OCI-M1 (cell line): ENCODE measurements at regions not wholly inside any gene's neighbourhood (a gene's known extent, or its start where the extent isn't known, plus 50 kb on each side); places are given as distances from the start of the nearest gene placed in this dataset.

Source experiments
- DNase-seq: peaks from one replicate; lab custom pipeline; 2025; lab: John Stamatoyannopoulos, UW

DNA sequence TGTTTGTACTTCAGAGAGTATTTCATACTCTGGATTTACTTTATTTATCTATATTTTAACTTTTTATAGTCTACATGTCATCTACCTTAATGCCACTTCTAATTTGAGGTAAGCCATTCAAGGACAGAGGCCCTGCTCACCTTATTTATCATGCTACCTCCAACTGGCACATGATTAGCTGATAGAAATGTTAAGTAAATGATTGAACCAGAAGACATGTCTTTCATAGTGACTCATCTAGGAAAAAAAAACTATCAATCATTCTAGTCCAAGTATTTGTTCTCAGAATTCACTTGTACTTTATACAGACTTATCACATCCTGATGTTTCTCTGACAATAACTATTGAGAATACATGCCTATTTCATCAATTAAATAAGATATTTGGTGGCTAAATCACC is 856.3 kb downstream of the XPNPEP1 start:
- DNase-seq: no peak

DNA sequence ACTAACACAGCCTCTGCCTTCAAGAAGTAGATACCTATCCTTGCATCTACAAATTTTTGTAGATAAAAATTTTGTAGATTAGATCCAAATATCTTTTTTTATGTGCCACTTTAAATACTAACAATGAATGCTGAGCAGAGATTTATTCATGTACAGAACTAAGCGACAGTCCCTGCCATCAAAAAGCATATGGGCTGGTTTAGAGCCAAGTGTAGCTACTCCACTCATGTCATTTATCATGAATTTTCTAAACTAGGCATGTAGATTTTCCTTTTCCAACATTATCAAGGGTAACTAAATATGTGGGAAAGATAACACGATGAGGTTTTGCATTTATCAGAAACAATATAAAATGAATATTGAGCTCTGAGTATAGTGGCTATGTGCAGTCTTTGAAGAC is 857.5 kb downstream of the XPNPEP1 start:
- DNase-seq: no peak

DNA sequence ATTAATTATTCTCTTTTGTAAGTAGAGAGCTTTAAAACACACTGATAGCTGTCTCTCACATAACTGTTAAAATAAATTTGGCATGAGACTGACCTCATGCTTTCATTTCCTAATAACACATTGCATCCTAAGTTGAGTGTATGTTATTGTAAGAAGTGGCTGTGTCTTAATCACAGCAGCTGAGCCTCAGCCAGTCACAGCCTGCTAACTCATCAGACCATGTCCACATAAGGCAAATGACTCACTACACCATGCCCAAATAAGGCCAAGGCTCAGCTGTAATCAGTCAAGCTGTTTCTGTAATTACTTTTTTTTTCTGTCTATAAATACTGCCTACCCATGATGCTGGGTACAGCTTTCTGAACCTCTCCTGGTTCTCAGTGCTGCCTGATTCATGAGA is 860.9 kb downstream of the XPNPEP1 start:
- peak; percentile 16 for DNase-seq

DNA sequence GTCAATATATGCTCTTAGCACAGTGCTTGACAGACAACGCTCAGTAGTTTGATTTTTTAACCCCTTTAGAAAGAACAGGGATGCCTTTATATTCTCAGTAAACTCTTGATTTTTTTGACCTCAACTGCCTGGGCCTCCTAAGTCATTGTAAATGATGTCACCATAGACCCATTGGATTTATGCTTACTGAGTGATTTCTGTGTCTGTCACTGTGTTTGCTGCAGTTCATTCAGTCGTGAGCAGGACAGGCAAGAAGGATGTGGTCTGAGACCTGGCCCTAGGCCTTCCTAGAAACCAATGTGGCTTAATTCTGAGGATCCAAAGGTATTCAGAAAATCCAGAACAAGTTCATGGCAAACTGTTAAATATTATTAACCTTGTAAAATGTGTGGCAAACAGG is 868.1 kb downstream of the XPNPEP1 start:
- no peak for DNase-seq

DNA sequence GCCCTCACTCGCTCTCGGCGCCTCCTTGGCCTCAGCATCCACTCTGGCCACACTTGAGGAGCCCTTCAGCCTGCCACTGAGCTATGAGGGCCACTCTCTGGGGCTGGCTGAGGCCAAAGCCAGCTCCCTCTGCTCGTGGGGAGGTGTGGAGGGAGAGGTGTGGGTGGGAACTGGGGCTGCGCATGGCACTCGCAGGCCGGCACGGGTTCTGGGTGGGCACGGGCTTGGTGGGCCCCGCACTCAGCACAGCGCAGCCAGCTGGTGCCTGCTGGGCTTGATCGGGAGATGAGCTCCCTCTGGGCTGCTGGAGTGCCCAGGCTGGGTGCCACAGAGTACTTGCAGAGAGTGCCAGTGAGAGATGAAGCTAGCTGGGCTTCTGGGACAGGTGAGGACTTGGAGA is 875.5 kb downstream of the XPNPEP1 start:
- DNase-seq: no peak

DNA sequence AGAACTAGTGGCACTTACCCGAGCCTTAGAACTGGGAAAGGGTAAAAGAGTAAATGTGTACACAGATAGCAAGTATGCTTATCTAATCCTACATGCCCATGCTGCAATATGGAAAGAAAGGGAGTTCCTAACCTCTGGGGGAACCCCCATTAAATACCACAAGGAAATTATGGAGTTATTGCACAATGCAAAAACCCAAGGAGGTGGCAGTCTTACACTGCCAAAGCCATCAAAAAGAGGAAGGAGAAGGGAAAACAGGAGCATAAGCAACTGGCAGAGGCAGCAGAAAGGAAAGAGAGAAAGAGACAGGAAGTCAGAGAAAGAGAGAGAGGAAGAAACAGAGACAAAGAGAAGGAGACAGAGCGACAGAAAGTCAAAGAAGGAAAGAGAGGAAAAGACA is 876.9 kb downstream of the XPNPEP1 start:
- DNase-seq: peak; percentile 25

DNA sequence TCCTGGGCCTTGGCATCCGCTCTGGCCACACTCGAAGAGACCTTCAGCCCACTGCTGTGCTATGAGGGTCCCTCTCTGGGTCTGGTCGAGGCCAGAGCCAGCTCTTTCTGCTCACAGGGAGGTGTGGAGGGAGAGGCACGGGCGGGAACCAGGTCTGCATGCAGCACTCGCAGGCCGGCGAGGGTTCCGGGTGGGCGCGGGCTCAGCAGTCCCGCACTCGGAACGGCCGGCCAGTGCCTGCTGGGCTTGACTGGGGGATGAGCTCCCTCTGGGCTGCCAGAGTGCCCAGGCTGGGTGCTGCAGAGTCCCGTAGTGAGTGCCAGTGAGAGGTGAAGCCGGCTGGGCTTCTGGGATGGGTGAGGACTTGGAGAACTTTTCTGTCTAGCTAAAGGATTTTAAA is 882.7 kb downstream of the XPNPEP1 start:
- no peak for DNase-seq

DNA sequence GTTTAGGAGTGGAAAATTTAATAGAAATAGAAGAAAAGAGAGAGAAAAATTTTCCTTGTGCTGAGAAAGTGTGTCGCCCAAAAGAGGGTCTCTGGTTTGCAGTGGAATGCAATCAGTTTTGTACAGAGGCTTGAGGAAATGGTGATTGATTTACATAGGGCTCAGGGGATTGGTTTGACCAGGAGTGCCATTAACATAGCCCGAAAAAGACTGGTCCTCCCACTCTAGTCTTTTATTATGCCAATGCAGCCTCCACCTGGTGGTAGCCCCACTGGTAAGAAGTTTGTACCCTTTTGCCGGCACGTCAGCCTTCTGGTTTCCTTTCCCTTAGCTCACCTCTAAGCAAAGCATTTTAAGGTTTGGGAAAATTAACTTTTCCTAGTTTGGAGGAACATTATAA is 885.3 kb downstream of the XPNPEP1 start:
- DNase-seq: no peak

DNA sequence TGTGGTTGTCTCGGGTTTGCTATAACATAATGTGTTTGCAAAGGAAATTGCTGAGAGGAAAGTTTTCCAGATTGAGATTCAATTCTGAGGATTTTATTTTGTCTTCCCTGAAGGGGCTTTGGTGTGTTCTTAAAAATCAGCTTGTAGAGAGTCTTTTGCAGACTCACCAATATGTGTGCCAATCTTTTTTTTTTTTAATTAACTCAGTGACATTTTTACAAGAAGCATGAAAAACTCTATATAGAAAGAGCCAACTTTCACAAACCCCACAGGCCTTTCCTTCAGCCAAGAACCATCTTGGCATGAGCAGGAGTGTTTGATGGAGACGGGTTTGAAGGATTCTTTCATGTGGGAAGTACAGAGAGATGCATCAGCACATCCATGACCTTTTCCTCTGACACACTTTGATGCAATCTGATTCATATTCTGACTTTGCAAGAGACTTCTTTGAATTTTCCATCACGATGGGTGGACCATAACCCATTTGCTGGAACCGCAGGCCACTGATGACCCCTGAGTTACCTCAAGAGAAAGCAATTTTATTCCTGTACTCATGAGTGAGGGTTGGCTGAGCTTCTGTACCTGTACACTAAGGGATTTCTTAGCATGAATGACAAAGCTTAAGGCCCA is 892.6 kb downstream of the XPNPEP1 start:
- DNase-seq: no peak

DNA sequence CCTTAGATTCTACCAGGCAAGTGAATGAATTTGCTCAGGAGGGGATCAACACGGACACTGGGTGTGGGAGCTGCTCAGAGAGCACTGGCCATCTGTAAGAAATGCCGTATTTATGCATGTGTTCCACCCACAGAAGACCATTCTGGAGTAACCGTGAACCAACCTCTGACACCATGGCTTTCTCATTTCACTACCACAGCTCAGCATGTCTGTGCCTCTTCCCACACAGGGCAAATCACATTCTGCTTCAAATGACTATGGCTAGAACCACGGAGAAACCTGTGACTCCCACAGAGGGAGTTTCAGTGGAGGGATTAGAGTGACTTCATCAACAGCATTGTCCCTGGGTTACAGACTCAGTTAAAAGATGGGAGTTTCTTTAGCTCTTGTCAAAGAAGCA is 893.4 kb downstream of the XPNPEP1 start:
- DNase-seq: no peak

DNA sequence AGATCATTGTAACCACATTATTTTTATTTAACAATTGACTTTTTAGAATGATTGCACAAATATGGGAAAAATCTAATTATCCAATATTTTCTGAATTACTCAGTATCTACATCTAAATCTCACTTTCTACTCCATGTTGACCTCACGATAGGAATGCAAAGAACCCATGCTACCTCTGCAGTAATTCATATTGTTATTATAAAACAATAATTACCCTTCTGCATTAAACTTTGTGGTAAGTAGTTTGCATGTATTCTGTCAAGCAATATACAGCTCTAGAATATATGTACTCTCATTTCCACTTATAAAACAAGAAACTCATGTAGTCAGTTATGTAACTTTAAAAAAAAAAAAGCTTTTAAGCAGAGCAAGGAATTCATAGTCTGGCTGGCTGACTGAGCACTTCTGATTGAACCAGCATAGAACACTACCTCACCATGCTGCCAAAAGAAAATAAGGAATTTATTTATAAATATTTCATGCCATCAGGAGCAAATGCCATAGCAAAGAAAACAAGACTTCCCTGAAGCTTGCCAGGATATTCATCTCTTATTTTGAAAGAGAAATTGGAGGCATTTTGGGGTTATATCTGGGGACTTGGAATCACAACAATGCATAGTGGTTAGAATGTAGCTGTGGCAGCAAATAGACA is 895.7 kb downstream of the XPNPEP1 start:
- no peak for DNase-seq

DNA sequence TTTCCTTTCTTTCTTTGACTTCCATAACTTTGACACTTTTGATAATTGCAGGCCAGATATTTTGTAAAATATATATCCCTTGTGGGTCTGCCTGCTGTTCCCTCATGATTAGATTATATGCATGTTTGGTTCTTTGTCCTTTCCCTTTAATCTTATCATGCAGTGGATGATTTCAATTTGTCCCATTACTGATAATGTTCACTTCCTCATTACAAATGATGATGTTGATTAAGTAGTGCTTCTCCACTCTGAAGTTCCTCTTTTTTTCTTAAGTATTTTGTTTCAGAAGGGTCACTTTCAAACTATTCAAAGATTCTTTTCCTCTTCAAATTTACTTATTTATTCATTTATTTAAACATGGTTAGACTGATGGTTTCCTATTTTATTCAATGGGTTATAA is 898.1 kb downstream of the XPNPEP1 start:
- peak; percentile 59 for DNase-seq

DNA sequence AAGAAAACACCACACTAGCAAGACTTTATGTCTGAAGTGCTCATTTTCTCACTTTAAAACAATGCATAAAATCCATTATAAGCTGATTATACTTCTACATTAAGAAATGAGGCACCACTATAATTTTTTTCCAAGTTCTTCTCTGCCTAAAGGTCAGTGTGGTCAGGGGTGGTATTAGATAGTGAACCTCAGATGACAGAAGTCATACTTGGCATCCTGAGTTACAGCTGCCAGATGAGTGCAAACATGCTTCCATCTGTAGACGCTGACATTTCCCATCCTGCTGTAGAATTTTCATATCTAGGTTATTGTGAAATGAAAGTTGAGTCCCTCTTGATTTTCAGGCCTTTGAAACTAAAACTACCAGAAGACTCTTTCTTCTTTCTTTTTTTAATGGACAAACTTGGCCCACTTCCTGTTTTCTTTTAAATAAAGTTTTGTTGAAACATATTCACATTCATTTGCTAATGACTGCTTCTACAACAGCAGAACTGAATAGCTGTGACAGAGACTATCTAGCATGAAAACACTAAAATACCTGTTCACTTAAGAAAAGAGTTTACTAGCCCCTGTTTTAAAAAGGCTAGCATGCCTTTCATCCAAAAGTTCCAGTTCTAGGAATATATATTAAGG is 900.8 kb downstream of the XPNPEP1 start:
- peak; percentile 24 for DNase-seq

DNA sequence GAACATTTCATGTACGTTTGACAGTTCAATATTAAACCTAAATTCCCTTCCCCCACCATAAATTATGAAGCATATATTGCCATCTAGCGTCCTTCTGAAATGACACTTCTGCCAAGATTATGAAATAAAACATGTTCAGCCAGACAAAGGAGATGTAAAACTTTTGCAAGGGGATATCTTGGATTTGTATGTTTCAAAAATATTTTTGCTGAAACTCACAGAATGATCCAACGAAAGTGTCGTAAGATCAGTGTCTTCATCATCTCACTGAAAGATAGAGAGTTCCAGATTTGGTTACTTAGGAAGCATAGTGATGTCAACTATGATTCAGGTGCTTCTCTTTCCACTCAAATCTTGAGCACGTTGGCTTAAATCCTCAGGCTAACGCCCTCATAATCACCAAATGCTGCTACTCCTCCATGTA is 904.3 kb downstream of the XPNPEP1 start:
- peak; percentile 72 for DNase-seq

DNA sequence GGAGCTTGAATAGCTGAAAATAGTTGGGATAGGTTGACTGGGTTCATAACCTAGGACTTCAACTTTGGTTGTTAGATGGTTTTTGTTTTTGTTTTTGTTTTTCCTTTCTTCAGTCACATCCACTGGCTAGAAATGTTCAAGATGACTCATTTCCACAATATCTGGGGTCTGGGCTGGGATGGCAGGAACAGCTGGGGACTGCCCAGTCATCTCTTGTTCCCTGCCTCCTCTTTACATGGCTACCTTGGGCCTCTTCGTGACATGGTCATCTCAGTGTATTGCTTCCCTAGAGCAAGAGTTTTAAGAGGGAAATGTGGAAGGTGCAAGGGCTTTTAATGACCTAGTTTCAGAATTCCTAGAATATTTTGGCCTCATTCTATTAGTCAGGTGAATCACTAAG is 915.8 kb downstream of the XPNPEP1 start:
- no peak for DNase-seq

DNA sequence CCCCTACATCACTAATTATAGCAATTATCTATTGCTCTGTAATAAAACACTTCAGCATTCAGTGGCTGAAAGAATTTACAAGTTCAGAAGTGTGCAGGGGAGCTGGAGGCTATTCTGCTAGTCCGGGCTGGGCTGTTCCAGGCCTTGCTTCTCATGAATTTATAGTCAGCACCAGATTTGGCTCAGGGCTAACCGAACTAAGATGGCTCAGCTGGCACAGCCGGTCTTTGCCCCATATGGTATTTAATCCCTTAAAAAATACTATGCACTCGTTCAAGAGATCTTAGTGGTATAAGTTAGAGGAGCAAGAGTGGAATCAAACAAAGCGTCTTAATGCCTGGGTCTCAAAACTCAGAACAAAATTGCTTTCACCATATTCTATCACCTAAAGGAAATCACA is 932.9 kb downstream of the XPNPEP1 start:
- DNase-seq: no peak

DNA sequence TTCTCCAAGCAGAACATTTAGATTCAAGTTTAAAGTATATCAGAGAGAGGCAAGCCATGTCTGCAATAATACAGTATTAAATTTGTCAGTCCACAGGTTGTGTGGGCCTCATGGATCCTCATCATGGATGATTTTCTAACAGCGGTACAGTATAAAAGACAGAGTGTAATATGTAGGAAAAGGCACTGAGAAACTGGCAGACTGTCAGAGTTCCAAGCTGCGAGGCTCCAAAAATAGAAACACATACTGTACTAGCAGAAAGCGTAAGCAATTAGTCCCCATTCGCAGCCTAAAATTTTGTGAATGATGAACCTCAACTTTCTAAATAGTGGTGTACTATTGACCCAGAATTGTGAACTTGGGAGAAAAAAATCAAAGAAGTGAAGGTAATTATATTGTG is 933.3 kb downstream of the XPNPEP1 start:
- DNase-seq: no peak

DNA sequence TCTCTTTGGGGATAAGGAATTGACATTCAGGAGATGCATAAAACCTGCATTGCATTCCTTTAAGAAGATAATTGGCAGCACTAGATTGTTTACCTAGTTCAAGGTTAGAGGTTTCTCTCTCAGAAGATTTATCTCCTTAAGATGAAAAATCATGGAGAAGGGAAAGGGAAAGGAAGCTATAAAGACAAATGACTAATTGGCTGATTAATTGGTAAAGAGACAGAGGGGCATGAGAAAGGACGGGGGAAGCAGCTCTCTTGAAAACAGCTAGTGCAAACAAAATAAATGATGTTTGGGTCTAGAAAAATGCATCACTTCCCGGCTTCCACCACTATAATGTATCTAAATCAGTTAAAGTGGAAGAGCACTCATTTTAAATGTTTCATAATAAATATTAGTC is 941.2 kb downstream of the XPNPEP1 start:
- DNase-seq: no peak

DNA sequence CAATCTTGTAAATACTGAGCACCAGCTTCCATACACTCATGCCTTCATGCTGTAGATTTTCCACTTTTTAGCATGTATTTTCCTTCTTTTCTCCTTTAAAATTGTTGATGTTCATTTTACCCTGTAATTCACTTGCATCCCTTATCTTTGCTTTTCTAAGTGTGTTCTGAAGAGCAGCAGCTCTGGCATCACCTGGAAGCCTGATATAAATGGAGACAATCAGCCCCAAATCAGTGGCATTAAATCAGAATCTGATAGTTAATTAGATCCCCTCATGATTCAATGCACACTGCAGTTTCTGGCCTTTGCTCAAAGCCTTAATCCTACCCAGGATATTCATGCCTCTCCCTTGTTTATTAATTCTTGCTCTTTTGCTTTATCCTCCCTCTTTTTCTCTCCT is 942.4 kb downstream of the XPNPEP1 start:
- DNase-seq: no peak

DNA sequence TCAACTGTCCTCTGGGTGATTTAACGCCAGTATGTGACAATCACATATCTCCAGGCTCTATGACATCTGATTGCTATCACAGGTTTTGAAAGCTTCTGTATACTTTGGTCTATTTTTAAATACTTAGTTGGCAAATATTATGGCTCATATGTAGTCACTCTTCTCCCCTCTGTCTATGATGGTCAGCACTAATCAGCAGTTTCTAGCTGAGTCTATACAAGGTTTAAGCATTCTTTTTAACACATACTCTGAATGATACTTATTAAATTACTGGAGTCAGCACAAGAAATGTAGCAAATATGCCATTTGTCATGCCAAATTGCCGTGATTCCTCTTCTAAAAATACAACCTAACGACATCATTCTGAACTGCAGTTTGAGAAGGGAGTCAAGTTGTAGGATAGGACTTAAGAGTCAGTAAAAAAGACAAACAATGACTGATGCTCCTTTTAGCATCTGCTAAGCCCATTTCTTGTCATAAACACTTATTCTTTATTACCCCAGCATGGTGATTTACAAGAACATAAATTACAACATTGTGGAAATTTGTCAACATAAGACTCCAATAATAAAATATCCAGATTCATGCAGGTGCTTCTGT is 947.8 kb downstream of the XPNPEP1 start:
- DNase-seq: no peak

DNA sequence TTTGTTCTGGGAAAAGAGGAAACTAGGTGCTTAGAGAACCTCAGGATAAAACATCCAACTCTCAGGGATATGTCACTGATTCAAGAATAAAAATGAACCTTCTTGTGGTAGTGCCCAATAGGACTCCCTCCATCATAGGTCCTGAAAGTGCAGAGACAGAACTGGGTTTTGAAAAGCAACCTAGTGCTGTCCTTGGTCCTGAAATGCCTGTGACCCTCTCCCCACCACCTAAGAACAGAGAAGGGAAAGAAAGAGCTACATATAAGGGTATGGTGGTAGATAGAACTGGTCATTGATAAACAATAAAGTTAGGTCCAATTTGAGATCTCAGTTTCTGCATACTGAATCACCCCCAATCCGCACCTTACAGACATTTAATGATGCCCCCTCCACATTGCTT is 953.3 kb downstream of the XPNPEP1 start:
- DNase-seq: peak; percentile 69

DNA sequence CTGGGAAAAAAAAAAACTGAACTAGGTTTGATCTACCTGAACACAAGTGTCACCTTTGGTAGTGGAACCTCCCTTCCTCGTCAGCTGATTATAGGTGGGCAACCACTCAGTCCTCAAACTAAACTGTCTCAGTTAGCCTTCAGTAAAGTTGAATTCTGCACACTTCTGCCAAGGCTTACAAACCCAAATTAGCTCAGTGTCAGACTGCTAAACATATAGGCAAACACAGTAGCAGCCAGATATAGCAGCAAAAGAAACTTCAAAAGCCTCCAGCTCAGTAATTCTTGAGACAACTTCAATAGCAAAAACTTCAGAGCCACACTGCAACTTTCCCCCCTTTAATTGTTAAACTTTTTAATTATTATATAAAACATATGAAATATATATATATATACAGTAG is 956.9 kb downstream of the XPNPEP1 start:
- no peak for DNase-seq

DNA sequence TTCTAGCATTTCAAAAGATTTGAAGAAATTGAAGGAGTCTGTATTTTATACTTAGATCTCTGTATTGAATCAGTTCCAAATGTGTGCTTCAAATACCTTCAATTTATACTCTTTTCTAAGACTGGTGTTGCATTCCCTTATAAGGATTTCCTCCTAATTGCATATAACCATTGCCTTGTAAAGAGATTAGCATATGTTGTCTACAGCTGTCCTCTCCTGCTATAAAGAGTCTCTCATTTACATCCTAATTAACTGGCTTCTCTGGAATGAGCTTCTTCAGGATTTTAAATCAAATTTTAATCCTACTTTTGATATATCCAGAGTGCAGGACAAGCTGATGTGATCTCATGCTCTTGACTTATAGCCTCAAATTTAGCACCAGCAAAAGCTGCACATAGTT is 957.3 kb downstream of the XPNPEP1 start:
- no peak for DNase-seq
